GM18519 (cell line): ENCODE measurements at regions not wholly inside any gene's neighbourhood (a gene's known extent, or its start where the extent isn't known, plus 50 kb on each side); places are given as distances from the start of the nearest gene placed in this dataset.

Source experiments
- ATAC-seq: cut with Tn5 transposase; IDR thresholded peaks from one replicate; pipeline ENCODE4 v1.9.1; 2021; ENCODE audit warnings: mild to moderate bottlenecking, moderate library complexity; ENCODE audit not compliant: unreplicated experiment, low FRiP score

DNA sequence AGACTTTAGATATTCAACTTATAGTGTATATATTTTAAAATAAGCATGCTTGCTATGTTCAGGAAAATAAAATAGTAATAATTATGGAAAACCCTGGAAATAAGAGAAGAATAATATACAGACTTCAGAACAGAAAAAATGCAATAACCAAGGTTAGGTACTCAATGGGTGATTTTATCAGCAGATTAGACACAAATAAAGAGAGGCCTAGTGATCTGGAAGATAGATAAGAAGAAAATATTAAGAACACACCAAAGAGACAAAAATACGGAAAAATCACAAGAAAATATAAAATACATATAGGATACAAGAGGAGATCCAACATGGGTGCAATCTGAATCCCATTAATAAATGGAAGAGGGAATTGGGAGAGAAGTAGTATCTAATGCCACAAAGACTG, 1348.5 kb upstream of the WWC1 start:
- ATAC-seq: no peak

DNA sequence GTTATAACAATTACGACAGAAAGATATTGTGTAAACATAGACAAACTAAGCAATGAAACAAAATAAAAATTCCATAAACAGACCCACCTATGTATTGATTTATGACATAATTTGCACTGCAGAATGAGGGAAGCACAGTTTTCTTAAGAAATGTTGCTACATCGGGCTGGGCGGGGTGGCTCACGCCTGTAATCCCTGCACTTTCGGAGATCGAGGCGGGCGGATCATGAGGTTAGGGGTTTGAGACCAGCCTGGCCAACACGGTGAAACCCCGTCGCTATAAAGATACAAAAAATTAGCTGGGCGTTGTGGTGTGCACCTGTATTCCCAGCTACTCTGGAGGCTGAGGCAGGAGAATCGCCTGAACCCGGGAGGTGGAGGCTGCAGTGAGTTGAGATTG, 1344.4 kb upstream of the WWC1 start:
- no peak for ATAC-seq

DNA sequence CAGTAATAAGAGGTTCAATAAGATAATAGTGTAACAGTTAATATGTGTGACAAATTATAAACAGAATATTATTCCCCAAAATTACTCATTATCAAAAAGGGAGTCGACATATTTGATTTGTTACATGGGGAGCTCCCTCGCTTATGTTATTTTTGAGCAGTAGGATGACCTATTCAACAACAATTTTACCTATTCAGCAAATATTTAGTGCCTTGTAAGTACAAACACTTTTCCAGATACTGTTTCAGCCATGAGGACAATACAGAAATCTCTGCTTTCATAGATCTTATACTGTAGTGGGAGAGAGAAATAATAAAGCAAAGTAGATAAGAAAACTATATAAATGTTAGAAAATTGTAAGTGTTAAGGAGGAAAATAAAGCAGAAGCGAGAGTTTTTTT, 1342.8 kb upstream of the WWC1 start:
- ATAC-seq: no peak

- no peak for ATAC-seq
These were observed 1339.4 kb upstream of the WWC1 start for GRCh38 chr5:166952048-166952447.

DNA sequence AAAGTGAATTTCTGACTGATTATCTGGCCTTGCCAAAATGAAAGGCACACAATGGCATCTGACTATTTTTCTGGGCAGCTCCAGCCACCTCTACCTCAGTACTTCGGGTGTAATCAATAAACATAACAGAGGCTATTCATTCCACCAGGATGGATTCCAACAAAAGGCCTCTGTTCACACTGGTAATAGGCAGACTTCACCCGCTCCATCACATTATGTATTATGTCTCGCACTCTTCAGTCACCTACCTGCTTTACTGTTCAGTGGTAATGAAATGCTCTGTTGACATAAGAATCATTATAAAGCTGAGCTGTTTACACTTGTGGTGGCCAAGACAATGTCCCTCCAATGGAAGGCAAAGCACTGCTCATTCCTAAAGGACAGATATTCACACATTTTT, 1333.7 kb upstream of the WWC1 start:
- ATAC-seq: no peak

DNA sequence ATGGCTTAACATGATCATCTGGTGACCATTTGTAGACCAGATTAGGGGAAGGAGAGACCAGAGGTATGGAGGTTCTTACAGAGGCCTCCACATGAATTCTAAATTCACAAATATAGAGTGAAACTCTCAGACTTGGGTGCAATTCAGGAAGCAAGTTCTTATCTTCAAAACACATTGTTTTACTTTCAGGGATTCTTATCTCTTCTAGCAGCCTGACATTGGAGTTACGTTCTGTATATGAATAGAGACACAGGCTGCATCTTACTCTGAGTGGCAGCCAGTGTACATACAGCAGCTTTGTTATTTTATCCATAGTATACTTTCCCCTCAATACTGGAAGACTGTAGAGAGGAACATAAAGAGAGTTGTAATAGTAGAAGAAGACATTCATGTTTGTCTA, 1331.7 kb upstream of the WWC1 start:
- ATAC-seq: no peak

- no peak for ATAC-seq
These were observed 1330.4 kb upstream of the WWC1 start for GRCh38 chr5:166961028-166961427.

- no peak for ATAC-seq
These were observed 1329.5 kb upstream of the WWC1 start for GRCh38 chr5:166961913-166962312.

DNA sequence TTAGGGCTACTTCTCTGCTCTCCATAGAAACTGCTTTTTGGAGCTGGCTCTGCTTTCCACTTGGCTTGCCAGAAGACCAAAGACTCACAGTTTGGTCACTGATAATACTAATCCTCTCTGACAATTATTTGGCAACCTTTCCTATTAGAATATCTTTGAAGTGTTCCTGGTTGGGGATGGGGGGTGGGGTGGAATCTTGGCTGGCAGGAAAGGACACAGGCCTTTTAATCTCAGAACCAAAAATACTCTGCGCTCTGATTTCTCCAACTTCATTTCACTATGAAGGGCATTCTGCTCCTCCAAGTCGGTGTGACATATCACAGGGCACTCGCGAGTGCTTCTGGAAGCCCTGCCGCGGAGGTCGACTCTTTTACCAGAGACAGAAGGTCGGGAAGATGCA, 1329.0 kb upstream of the WWC1 start:
- no peak for ATAC-seq

- ATAC-seq: no peak
These were observed 1327.8 kb upstream of the WWC1 start for GRCh38 chr5:166963596-166963995.

GRCh38 chr5:166977911-166978422, 1313.5 kb upstream of the WWC1 start:
- no peak for ATAC-seq

DNA sequence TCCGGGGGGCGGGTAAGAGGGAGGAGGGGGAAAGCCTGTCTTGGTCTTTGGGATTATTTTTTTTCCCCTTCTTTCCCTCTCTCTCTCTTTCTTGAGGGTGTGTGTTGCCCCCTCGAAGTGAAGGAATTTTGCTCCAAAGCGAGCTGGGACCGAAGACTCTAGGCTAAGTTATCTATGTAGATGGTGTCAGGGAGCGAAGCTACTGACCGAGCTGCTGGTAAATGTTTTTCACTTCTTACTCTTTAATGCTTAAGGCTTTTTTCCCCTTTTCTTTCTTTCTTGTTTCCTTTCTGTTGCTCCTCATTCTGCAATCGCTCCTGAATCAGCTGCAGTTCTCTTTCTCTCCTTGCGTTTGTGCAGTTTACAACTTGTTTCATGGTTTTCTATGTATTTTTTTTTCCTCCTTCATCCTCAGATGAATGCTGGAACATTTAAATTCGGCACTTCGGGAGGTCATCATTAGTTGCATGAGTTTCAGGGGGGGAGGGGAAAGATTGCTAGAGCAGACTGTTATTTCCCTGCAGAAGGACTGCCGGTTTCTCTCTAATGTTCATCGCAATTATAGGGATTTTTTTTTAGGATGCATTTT, 1312.0 kb upstream of the WWC1 start:
- ATAC-seq: no peak

DNA sequence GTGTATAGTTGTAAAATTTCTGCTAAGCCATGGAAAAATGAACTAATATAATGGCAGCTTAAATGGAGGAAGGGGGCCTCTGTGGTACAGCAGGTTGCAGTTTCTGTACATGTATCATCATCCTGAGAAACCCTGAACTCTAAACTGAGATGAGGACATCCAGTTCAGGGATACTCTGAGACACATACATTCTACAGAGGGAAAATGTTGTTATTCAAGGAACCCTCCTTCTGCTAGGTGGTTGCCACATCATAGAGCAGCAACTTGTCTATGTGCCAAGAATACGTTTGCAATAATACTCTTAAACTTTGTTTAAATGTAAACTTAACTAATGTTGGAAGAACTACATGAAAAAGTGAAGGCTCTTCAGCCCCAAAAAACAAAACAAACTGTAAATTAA, 1310.8 kb upstream of the WWC1 start:
- ATAC-seq: no peak

DNA sequence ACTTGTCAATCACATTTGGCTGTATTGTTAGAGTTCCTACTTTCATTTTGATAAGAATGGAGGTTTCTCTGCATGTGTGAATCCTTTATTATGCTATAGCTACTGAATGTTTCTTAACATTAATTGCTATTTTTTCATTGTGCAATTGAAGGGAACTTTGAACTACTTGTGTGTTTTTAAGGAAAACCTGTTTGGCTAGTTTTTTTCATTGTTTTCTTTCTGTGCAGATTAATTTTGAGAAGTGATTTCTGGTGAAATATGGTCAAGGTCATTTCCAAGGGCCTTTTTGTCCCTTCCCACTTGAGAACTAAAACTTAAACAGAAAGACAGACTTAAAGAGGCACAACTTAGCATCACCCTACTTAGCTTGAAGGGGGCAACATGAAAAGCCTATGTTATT, 1309.2 kb upstream of the WWC1 start:
- no peak for ATAC-seq

- ATAC-seq: no peak
These were observed 1299.8 kb upstream of the WWC1 start for GRCh38 chr5:166991601-166992000.

- no peak for ATAC-seq
These were observed 1299.3 kb upstream of the WWC1 start for GRCh38 chr5:166992108-166992507.

DNA sequence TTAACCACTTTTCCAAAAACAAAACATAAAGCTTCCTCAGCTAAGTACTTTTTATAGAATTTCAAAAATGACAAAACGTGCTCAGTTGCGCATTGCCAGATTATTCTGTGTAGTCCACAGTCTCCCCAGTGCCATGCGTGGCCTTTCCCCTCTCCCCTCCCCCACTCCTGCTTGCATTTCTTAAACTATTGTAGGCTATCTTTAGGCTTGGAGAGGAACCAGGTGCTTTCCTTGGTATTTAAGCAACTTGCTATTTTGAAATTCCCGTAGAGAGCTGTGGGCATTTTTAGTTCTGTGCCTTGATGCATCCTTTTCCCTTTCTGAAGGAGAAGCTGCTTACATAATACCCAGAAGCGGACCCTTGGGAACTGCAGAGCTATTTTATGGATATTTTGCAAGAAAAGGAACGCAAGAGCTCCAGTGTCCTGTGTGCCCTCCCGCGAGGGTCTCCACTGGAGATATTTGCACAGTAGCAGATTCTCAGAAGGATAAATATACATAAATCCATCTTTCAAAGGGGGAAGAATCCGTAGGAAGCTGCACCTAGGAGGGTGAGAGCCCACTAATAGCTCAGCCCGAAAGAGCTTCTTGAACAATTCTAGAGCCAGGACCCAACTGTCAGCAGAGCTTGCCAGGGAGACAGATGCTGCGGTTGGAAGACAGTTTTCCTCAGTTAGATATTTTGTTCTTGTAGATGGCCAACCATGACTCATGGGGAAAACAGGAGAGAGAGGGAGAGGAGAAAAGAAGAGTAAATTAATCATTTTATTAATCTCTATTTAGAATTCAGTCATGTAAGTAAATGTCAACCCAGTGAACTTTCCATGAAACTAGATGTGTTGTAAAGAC, 1298.3 kb upstream of the WWC1 start:
- ATAC-seq: no peak

- ATAC-seq: no peak
These were observed 1297.2 kb upstream of the WWC1 start for GRCh38 chr5:166994226-166994625.

DNA sequence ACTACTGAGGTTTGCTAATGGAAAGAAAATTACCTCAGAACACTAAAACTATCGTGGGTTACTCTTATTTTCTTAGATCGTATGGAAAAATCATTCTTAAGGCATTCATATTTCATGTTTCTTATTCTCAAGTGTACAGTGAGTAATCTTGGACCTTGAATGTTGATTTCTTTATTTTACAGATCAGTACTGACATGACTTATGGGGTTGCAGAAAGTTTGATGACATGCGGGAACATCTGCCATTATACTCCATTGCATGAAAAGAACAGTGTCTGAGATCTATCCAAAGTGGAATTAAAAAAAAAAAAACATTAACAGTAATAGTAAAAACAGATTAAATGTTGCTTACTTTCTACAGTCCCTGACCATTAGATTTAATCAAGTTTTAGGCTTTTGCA, 1290.2 kb upstream of the WWC1 start:
- ATAC-seq: no peak

DNA sequence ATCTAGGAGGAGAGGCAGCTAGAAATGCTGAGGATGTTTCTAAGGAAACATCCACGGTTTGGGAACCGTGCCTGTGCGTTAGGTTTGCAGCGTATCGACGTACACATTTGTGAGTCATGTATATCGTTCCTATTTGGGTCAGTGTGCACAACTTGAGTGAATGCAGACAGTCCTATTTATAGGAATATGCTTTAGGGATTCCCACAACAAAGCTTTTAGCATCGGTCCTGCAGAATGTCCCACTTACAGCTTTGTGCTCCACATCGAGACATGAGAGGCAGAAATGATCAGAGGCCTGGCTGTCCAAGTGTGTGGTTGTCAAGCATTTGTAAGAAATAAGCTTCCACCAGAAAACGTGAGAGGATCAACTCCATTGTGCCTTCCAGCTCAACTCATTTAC, 1282.7 kb upstream of the WWC1 start:
- ATAC-seq: no peak

- no peak for ATAC-seq
These were observed 1280.2 kb upstream of the WWC1 start for GRCh38 chr5:167011196-167011595.
